GM12878 (cell line): ENCODE measurements at regions not wholly inside any gene's neighbourhood (a gene's known extent, or its start where the extent isn't known, plus 50 kb on each side); places are given as distances from the start of the nearest gene placed in this dataset.

Experiments used
- ATAC-seq: fragments of 200-7000 bp; cut with Tn5 transposase; 3 replicates; pipeline ENCODE4 v1.9.1; 2020; ENCODE audit warnings: mild to moderate bottlenecking, moderate library complexity
- BruUV-seq: library from RNA; stranded (reverse); fragments of 400-500 nt; replicated peaks from 2 replicates; lab custom pipeline; 2021; lab: Mats Ljungman, UMichigan
- CTCF ChIA-PET: fragments of 300-600 bp; sonication (Branson Sonifier 250); formaldehyde crosslinking; extraction: SDS; loops from one replicate; lab custom pipeline; 2021; ENCODE audit warnings: inconsistent platforms; lab: Yijun Ruan, JAX
- POLR2A ChIA-PET: fragments of 350-600 bp; formaldehyde crosslinking; extraction: SDS; loops from one replicate; lab custom pipeline; 2021; ENCODE audit warnings: inconsistent platforms; lab: Charles Lee
- RAD21 ChIA-PET: fragments of 300-600 bp; sonication (Branson Sonifier 250); formaldehyde crosslinking; loops from one replicate; lab custom pipeline; 2023; ENCODE audit warnings: antibody characterized with exemption; ENCODE audit not compliant: unreplicated experiment; lab: Charles Lee
- SMC1A ChIA-PET: fragments of 300-600 bp; sonication (Branson Sonifier 250); formaldehyde crosslinking; loops from one replicate; lab custom pipeline; 2023; ENCODE audit not compliant: unreplicated experiment, uncharacterized antibody; lab: Charles Lee
- DNase-seq: peaks from one replicate; pipeline ENCODE4 v3.0.0-alpha.2; 2011; ENCODE audit warnings: low read depth, low spot score
- FAIRE-seq: peaks from 3 replicates; lab custom pipeline; 2011; peaks lifted over from hg19 to GRCh38; lab: Jason Lieb, UNC
- H2AFZ ChIP-seq: 2 replicates; pipeline ENCODE4 v1.6.0; 2011; ENCODE audit warnings: low read depth, low read length, control low read depth; ENCODE audit not compliant: control insufficient read depth
- H3K27ac ChIP-seq: 2 replicates; pipeline ENCODE4 v1.5.1; 2011; ENCODE audit warnings: control low read depth; ENCODE audit not compliant: control insufficient read depth, insufficient read depth
- H3K27me3 ChIP-seq, 2 experiments: replicated peaks in 1 of 2; 2 replicates each; pipeline versions ENCODE4 v1.6.0 to v1.6.1; 2011; ENCODE audit warnings: low read length in 1 of 2; ENCODE audit not compliant: control insufficient read depth in 2 of 2, insufficient read depth in 2 of 2
- H3K36me3 ChIP-seq, 2 experiments: 2 replicates each; pipeline ENCODE4 v1.5.1; 2011; ENCODE audit warnings: low read length in 1 of 2; ENCODE audit not compliant: control insufficient read depth in 2 of 2, insufficient read depth in 2 of 2
- H3K4me1 ChIP-seq: 2 replicates; pipeline ENCODE4 v1.6.1; 2011; ENCODE audit warnings: mild to moderate bottlenecking, low read length, moderate library complexity, mixed read lengths; ENCODE audit not compliant: control insufficient read depth, insufficient read depth
- H3K4me2 ChIP-seq: 2 replicates; pipeline ENCODE4 v1.6.0; 2011; ENCODE audit warnings: control low read depth; ENCODE audit not compliant: control insufficient read depth, insufficient read depth
- H3K4me3 ChIP-seq: fragments of 200-600 bp; sonication (generic); 2 replicates; pipeline ENCODE4 v1.5.1; 2016
- H3K79me2 ChIP-seq: 2 replicates; pipeline ENCODE4 v1.6.0; 2011; ENCODE audit warnings: low read length; ENCODE audit not compliant: control insufficient read depth, insufficient read depth
- H3K9ac ChIP-seq: 2 replicates; pipeline ENCODE4 v1.8.0; 2011; ENCODE audit warnings: low read length, control low read depth, mixed read lengths; ENCODE audit not compliant: control insufficient read depth, insufficient read depth
- H3K9me3 ChIP-seq: replicated peaks from 3 replicates; pipeline ENCODE4 v1.5.1; 2011; ENCODE audit warnings: mild to moderate bottlenecking, low read length; ENCODE audit not compliant: control insufficient read depth, insufficient read depth
- H4K20me1 ChIP-seq: 2 replicates; pipeline ENCODE4 v1.6.0; 2011; ENCODE audit not compliant: control insufficient read depth, insufficient read depth
- EZH2 ChIP-seq: IDR thresholded peaks from 2 replicates; pipeline ENCODE4 v1.6.1; 2012; ENCODE audit warnings: low read depth, mild to moderate bottlenecking, control low read depth, inconsistent platforms, low read length, borderline replicate concordance; ENCODE audit not compliant: control insufficient read depth
- FOXM1 ChIP-seq: IDR thresholded peaks from 2 replicates; pipeline ENCODE4 v1.6.1; 2012; ENCODE audit warnings: low read depth, mild to moderate bottlenecking, inconsistent platforms, low read length, moderate library complexity
- HDAC2 ChIP-seq: fragments of 200-600 bp; sonication (generic); IDR thresholded peaks from 2 replicates; pipeline ENCODE4 v1.6.1; 2017
- IKZF2 ChIP-seq, 2 experiments: fragments of 450-650 bp; IDR thresholded peaks; 2 replicates each; pipeline ENCODE4 v1.6.1; 2017; ENCODE audit warnings: mild to moderate bottlenecking in 2 of 2, moderate library complexity in 2 of 2
- MEF2A ChIP-seq: IDR thresholded peaks from 2 replicates; pipeline ENCODE4 v1.6.1; 2011; ENCODE audit warnings: low read depth, mild to moderate bottlenecking, low read length, moderate library complexity; ENCODE audit not compliant: insufficient read depth
- MEF2B ChIP-seq: fragments of 450-650 bp; IDR thresholded peaks from 2 replicates; pipeline ENCODE4 v1.6.1; 2018; ENCODE audit warnings: mild to moderate bottlenecking, moderate library complexity; ENCODE audit not compliant: partially characterized antibody, poor library complexity, severe bottlenecking
- MYC ChIP-seq: IDR thresholded peaks from 2 replicates; pipeline ENCODE4 v1.6.1; 2011; ENCODE audit warnings: mild to moderate bottlenecking, low read length, moderate library complexity, inconsistent platforms; ENCODE audit not compliant: insufficient read depth, insufficient replicate concordance, insufficient read length, severe bottlenecking
- NFIC ChIP-seq: IDR thresholded peaks from 2 replicates; pipeline ENCODE4 v1.6.1; 2012; ENCODE audit warnings: low read depth, mild to moderate bottlenecking, inconsistent platforms, low read length, moderate library complexity
- NR2F1 ChIP-seq: fragments of 450-650 bp; conservative IDR thresholded peaks from 2 replicates; pipeline ENCODE4 v1.6.1; 2017; ENCODE audit warnings: mild to moderate bottlenecking
- RELA ChIP-seq: fragments of 450-650 bp; IDR thresholded peaks from 2 replicates; pipeline ENCODE4 v1.8.0; 2014; ENCODE audit warnings: borderline replicate concordance; ENCODE audit not compliant: partially characterized antibody
- SREBF1 ChIP-seq: IDR thresholded peaks from 2 replicates; pipeline ENCODE4 v1.6.1; 2012; ENCODE audit warnings: mild to moderate bottlenecking, low read length
- SRF ChIP-seq, 2 experiments: IDR thresholded peaks; 2 replicates each; pipeline ENCODE4 v1.6.1; 2011; ENCODE audit warnings: low read depth in 2 of 2, low read length in 2 of 2, mild to moderate bottlenecking in 1 of 2, moderate library complexity in 1 of 2
- STAT1 ChIP-seq: fragments of 450-650 bp; conservative IDR thresholded peaks from 2 replicates; pipeline ENCODE4 v1.6.1; 2014; ENCODE audit warnings: antibody characterized with exemption, mild to moderate bottlenecking
- ZBED1 ChIP-seq: IDR thresholded peaks from 2 replicates; pipeline ENCODE4 v1.6.1; 2016; ENCODE audit warnings: borderline replicate concordance
- ZNF274 ChIP-seq: IDR thresholded peaks from one replicate; pipeline ENCODE4 v1.8.0; 2011; ENCODE audit not compliant: insufficient read length, insufficient read depth
- WGBS: methylation state at CpG from one replicate; pipeline ENCODE4 v1.1.6; 2016; ENCODE audit warnings: low lambda C conversion rate; ENCODE audit not compliant: insufficient replicate concordance, insufficient coverage; ENCODE audit errors: missing lambda C conversion rate; 5-methylcytosine and 5-hydroxymethylcytosine counted together
- in situ Hi-C: fragments of 300-500 bp; cut with MboI; formaldehyde crosslinking; loops from 9 replicates; pipeline ENCODE4 v1.14.3; 2018; ENCODE audit warnings: mixed read lengths
- intact Hi-C: fragments of 100-400 bp; cut with micrococcal nuclease; formaldehyde crosslinking; loops from one replicate; pipeline ENCODE4 v1.14.2; 2022; ENCODE audit not compliant: unreplicated experiment
- TF ChIP-seq, protein P1 (sequence below): fragments of 450-650 bp; formaldehyde crosslinking; IDR thresholded peaks from 2 replicates; pipeline ENCODE4 v1.4.0; 2022; ENCODE audit warnings: mild to moderate bottlenecking, moderate library complexity
- TF ChIP-seq, protein P2 (sequence below): IDR thresholded peaks from 2 replicates; pipeline ENCODE4 v1.6.1; 2011; ENCODE audit warnings: borderline replicate concordance, low read depth, mild to moderate bottlenecking, moderate library complexity, low read length; ENCODE audit not compliant: insufficient read depth, poor library complexity, severe bottlenecking

DNA sequence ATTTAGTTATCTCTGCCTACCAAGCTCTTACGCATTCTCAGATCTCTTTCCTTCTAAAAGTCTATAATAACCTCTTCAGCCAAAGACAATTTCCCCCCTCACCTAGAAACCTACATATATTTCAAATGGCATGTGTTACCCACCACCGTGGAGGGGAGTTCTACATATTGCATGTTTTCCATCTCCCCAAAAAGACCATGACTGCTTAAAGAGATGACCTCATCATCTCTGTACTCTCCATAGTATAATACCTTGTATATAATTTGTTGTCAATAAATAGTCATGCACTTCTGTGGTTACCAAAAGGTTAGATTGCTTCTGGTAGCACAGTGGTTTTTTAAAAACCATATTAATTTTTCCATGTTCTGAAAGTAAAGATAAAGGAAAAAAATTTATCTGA is 148.4 kb downstream of the TBX18 start (continued):
- TF ChIP-seq, protein P1, sequence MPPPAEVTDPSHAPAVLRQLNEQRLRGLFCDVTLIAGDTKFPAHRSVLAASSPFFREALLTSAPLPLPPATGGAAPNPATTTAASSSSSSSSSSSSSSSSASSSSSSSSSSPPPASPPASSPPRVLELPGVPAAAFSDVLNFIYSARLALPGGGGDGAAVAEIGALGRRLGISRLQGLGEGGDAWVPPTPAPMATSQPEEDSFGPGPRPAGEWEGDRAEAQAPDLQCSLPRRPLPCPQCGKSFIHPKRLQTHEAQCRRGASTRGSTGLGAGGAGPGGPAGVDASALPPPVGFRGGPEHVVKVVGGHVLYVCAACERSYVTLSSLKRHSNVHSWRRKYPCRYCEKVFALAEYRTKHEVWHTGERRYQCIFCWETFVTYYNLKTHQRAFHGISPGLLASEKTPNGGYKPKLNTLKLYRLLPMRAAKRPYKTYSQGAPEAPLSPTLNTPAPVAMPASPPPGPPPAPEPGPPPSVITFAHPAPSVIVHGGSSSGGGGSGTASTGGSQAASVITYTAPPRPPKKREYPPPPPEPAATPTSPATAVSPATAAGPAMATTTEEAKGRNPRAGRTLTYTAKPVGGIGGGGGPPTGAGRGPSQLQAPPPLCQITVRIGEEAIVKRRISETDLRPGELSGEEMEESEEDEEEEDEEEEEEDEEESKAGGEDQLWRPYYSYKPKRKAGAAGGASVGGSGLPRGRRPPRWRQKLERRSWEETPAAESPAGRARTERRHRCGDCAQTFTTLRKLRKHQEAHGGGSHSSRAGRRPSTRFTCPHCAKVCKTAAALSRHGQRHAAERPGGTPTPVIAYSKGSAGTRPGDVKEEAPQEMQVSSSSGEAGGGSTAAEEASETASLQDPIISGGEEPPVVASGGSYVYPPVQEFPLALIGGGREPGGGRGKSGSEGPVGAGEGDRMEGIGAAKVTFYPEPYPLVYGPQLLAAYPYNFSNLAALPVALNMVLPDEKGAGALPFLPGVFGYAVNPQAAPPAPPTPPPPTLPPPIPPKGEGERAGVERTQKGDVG (CRISPR knock-in tag): no peak
- no peak for TF ChIP-seq RELA
- TF ChIP-seq SREBF1: no peak
- no peak for TF ChIP-seq NR2F1
- no peak for TF ChIP-seq MEF2A
- TF ChIP-seq STAT1: no peak
- TF ChIP-seq IKZF2 (IDR thresholded peaks at IDR 0.05): no peak
- TF ChIP-seq ZNF274: no peak
- no peak for TF ChIP-seq ZBED1
- no peak for TF ChIP-seq HDAC2
- no peak for TF ChIP-seq MEF2B

DNA sequence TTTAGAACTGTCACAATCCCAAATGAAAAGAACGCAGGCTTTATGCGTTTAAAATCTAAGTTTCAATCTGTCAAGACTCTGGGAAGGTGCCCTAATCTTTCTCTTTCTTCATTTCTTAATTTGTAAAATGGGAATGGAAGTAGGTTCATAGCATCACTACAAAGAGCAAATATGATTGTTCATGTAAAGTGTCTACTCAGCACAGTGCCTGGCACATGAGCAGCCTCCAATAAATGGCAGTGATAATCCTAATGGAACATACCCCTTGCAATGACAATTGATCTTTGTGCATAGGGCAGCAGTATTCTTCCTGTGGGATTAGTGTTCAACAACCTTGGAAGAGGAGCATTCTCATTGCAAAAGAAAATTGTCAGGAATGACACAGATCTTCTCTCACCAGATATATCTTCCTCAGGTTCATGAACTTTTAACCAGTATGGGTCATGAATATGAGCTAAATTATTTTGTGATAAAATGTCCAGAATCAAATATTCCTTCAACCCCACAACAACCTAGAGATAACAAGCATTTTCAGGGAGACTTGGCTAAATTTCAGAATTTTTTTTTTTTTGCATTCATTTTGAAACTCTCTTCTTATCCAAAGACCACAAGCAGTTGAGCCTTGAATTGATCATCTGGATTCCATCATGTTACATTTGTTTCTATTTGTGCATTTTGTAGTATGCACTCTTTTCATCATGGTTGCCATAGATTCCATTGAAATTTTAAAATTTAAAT is 149.1 kb downstream of the TBX18 start:
- no peak overlapping the region for H2AFZ ChIP-seq
- no peak for FAIRE-seq
- no peaks in the 10 kb centered on the region for H3K4me1 ChIP-seq
- ChIA-PET SMC1A (no interaction called here), RAD21 (no interaction called here), POLR2A (no interaction called here), CTCF (no interaction called here)
- no peaks in the 10 kb centered on the region for H3K9me3 ChIP-seq
- H3K9ac ChIP-seq: no peak overlapping the region
- intact Hi-C loops (no loop called here), in situ Hi-C loops (no loop called here)
- H3K36me3 ChIP-seq: no peaks in the 10 kb centered on the region
- no peaks in the 10 kb centered on the region for H3K79me2 ChIP-seq
- no peak overlapping the region for H3K4me2 ChIP-seq
- TF ChIP-seq NFIC: no peak
- TF ChIP-seq SRF (IDR thresholded peaks at IDR 0.05; ENCODE audit: low read depth in 2 of 2, low read length in 2 of 2): no peak
- no peak for TF ChIP-seq MYC
- TF ChIP-seq EZH2: no peak
- TF ChIP-seq, protein P2, sequence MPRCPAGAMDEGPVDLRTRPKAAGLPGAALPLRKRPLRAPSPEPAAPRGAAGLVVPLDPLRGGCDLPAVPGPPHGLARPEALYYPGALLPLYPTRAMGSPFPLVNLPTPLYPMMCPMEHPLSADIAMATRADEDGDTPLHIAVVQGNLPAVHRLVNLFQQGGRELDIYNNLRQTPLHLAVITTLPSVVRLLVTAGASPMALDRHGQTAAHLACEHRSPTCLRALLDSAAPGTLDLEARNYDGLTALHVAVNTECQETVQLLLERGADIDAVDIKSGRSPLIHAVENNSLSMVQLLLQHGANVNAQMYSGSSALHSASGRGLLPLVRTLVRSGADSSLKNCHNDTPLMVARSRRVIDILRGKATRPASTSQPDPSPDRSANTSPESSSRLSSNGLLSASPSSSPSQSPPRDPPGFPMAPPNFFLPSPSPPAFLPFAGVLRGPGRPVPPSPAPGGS: no peak
- no peak for TF ChIP-seq MEF2B
- no peak for TF ChIP-seq FOXM1
- no peak overlapping the region for H3K4me3 ChIP-seq
- H3K27me3 ChIP-seq: no peaks in the 10 kb centered on the region
- ATAC-seq: no peak
- WGBS: 48% methylated on average over 2 of the region's 2 CpGs
- no peaks in the 10 kb centered on the region for H4K20me1 ChIP-seq
- H3K27ac ChIP-seq: no peak overlapping the region
- DNase-seq: no peak
- no TSS peak for BruUV-seq
